Psoas muscle (tissue), 7 donors: ENCODE measurements at regions not wholly inside any gene's neighbourhood (a gene's known extent, or its start where the extent isn't known, plus 50 kb on each side); places are given as distances from the start of the nearest gene placed in this dataset.
"Not testable (repeated sequence)": the region's sequence is repeated elsewhere in the genome, so short reads cannot be mapped to it uniquely, and the experiment has no call there.

Experiments
- ATAC-seq, 4 donors: fragments of 200-7000 bp; cut with Tn5 transposase; one replicate each; pipeline ENCODE4 v1.9.1; 2020; ENCODE audit warnings: moderate library complexity in 3 of 4, mild to moderate bottlenecking in 2 of 4
- DNase-seq, 2 donors: peaks; one replicate each; pipeline ENCODE4 v3.0.0-alpha.2; 2020
- H3K27ac ChIP-seq: fragments of 200-600 bp; one replicate; pipeline ENCODE4 v1.8.0; 2022
- H3K27me3 ChIP-seq, 3 donors: fragments of 200-600 bp in 1 of 3; one replicate each; pipeline versions ENCODE4 v1.6.1 to v1.8.0; 2013 to 2022; ENCODE audit warnings: low read length in 2 of 3, mild to moderate bottlenecking in 2 of 3, moderate library complexity in 1 of 3; ENCODE audit not compliant: insufficient read depth in 3 of 3
- H3K36me3 ChIP-seq, 2 donors: fragments of 200-600 bp in 1 of 2; one replicate each; pipeline versions ENCODE4 v1.6.1 to v1.8.0; 2013 to 2022; ENCODE audit warnings: low read depth in 1 of 2, mild to moderate bottlenecking in 1 of 2, moderate library complexity in 1 of 2; ENCODE audit not compliant: insufficient read depth in 1 of 2
- H3K4me1 ChIP-seq: fragments of 200-600 bp; one replicate; pipeline ENCODE4 v1.8.0; 2022
- H3K4me3 ChIP-seq: fragments of 200-600 bp; one replicate; pipeline ENCODE4 v1.8.0; 2022; ENCODE audit warnings: mild to moderate bottlenecking
- H3K9me3 ChIP-seq: fragments of 200-600 bp; one replicate; pipeline ENCODE4 v1.8.0; 2022
- CTCF ChIP-seq: fragments of 200-600 bp; IDR thresholded peaks from one replicate; pipeline ENCODE4 v1.8.0; 2022; ENCODE audit warnings: antibody characterized with exemption
- WGBS, 3 donors: extraction: QIAGEN DNeasy Blood & Tissue Kit; methylation state at CpG; one replicate each; pipeline versions ENCODE4 v1.1.6 to v1.1.7; 2013; 5-methylcytosine and 5-hydroxymethylcytosine counted together
- intact Hi-C, 2 donors: fragments of 100-400 bp; cut with DNase I; formaldehyde crosslinking; loops; one replicate each; pipeline versions ENCODE4 v1.11.0 to v1.14.2; 2022
- donor health status: healthy with polysubstance abuse.
- donor health status: DM: no; HTN: no; CAD: no; lungs with moderate emphysema.
- donor health status: Bipolar disorder and iron deficiency.
- donor health status: healthy.
- donor health status: DM: yes; HTN: yes; CAD: no.
- donor health status: DM: no; HTN: no; CAD: no.
- donor health status: DM: yes; HTN: yes; CAD: no.

- no peak for TF ChIP-seq CTCF
- Histone ChIP-seq H3K4me3 (no peak overlapping the region), H3K27me3 (no peaks in the 10 kb centered on the region), H3K4me1 (no peaks in the 10 kb centered on the region), H3K9me3 (peaks cover 6% of the 10 kb centered on the region), H3K27ac (no peak overlapping the region), H3K36me3 (no peaks in the 10 kb centered on the region)
- no peak for ATAC-seq
- 44 to 56% (median 44%) methylated on average over 2 of the region's 2 CpGs for WGBS, 3 donors
- intact Hi-C loops = no loop called here
- no peak for DNase-seq
Measured at GRCh38 chrX:151042842-151043241, 59.7 kb downstream of the HMGB3 start.

- WGBS, 3 donors = 82 to 86% (median 85%) methylated on average over 3 of the region's 3 CpGs
- H3K4me3 ChIP-seq, H3K27me3 ChIP-seq, H3K4me1 ChIP-seq, H3K27ac ChIP-seq, H3K36me3 ChIP-seq, ATAC-seq, H3K9me3 ChIP-seq, intact Hi-C loops, DNase-seq: not testable (repeated sequence)
Measured at GRCh38 chrX:151066373-151066772, 83.2 kb downstream of the HMGB3 start.

- TF ChIP-seq CTCF = no peak
- Histone ChIP-seq H3K4me1 (no peaks in the 10 kb centered on the region), H3K27ac (no peak overlapping the region), H3K27me3 (no peaks in the 10 kb centered on the region), H3K36me3 (no peaks in the 10 kb centered on the region), H3K9me3 (no peaks in the 10 kb centered on the region), H3K4me3 (no peak overlapping the region)
- ATAC-seq (no peak), DNase-seq (no peak)
- 82 to 86% (median 84%) methylated on average over 10 to 12 of the region's 12 CpGs for WGBS, 3 donors
- intact Hi-C loops = no loop called here
Measured at GRCh38 chrX:151073767-151074166, 90.6 kb downstream of the HMGB3 start.

GRCh38 chrX:151081016-151081415 lies 95.4 kb upstream of the GPR50 start:
- Histone ChIP-seq H3K27ac (no peak overlapping the region), H3K9me3 (no peaks in the 10 kb centered on the region), H3K27me3 (peaks cover 0 to 12% (median 0%) of the 10 kb centered on the region in 3 donors), H3K36me3 (no peaks in the 10 kb centered on the region), H3K4me3 (no peak overlapping the region), H3K4me1 (no peaks in the 10 kb centered on the region)
- DNase-seq (no peak), ATAC-seq (no peak)
- 83 to 95% (median 95%) methylated on average over 9 of the region's 9 CpGs for WGBS, 3 donors
- TF ChIP-seq CTCF = no peak
- intact Hi-C loops = no loop called here

- peak; percentile 89 for TF ChIP-seq CTCF
- intact Hi-C loops = loop anchor here (1.0 to 2.0 kb wide), 2 partner anchors 310 to 314 kb away; no protein-coding TSS in a partner anchor
- peaks cover 0 to 12% (median 0%) of the 10 kb centered on the region in 3 donors for H3K27me3 ChIP-seq
Measured at GRCh38 chrX:151082077-151082948, 94.1 kb upstream of the GPR50 start.

More at GRCh38 chrX:151082077-151082948, 94.1 kb upstream of the GPR50 start:
- 5 to 10% (median 5%) methylated on average over 28 to 41 of the region's 41 CpGs for WGBS, 3 donors
- Histone ChIP-seq H3K4me1 (no peaks in the 10 kb centered on the region), H3K27ac (no peak overlapping the region), H3K9me3 (no peaks in the 10 kb centered on the region), H3K36me3 (no peaks in the 10 kb centered on the region), H3K4me3 (peak overlapping the region; percentile 41)
- DNase-seq = peak; percentile 67 to 76
- peak; percentile 93 to 99 (median 95) for ATAC-seq
